ENCODE measurements at regions not wholly inside any gene's neighbourhood (a gene's known extent, or its start where the extent isn't known, plus 50 kb on each side); places are given as distances from the start of the nearest gene placed in this dataset.

DNA sequence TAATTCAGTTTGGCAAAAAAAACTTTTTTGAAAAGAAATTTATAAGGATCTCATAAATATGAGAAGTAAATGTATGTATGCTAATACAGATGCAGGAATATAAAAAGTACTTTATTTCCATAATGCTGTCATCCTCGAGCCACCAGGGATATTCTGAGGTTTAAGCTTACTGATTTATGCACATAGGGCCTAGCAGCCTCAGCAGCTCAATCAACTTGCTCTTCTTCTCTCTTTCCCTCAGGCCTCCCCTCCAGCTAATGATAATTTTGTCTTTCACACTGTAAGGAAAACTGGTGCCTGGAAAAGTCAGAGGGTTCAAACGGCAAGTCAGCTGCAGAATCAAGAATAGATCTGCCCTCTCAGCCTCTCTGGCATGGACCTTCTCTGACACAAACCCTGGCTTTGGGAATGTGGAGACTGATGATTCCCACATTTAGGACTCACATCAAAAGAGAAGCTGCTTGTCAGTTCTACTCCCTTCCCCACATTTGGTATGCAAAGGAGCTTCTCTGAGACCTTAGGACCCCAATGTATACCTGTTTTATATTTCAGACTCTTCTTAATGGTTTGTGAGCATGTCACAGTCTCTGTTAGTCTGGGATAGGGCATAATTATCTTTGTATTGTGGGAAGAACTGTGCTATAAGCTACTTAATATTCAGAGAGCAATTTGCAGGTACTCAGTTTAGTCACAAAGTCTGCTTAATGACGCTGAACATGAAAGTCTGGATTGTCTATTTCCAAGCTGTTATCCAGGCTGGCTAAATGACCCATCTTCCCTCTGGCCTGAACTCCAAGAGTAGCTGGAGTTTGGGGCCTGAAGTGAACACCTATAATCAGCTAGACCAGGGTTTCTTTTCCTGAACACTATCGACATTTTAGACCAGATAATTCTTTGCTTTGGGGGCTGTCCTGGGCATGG is 52.1 kb upstream of the DIPK1A start:
- no peak overlapping the region for H3K4me3 Mint-ChIP-seq
- H3K27me3 Mint-ChIP-seq (ENCODE audit: low read depth), result no peaks in the 10 kb centered on the region
- DNase-seq, result no peak
- no peaks in the 10 kb centered on the region for H3K36me3 Mint-ChIP-seq (ENCODE audit: insufficient read depth in 2 of 2)
- H3K4me1 Mint-ChIP-seq (ENCODE audit: low read depth), result no peaks in the 10 kb centered on the region
- ATAC-seq (replicated peaks in 1 of 2), result no peak
- no peak overlapping the region for H3K27ac Mint-ChIP-seq
- no peaks in the 10 kb centered on the region for H3K9me3 Mint-ChIP-seq

DNA sequence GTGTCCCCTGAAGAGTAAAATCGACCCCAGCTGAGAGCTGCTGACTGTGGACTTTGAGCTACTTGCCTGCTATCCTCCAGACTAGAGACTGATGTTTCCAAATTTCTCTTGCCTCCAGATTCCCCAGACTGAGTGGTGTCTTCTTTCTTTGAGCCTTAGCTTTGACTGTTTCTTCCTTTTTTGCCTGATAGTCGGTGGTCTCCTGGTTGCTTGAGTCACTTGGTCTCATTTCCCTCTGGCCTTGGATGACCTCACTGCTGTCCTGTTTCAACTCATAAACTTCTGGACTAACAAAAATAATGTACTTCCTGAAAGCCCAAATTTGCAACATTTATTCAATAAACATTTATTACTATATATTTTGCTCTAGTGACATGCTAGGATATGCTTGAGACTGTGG is 52.9 kb upstream of the DIPK1A start:
- Mint-ChIP-seq H3K9me3 (no peaks in the 10 kb centered on the region), H3K4me1 (ENCODE audit: low read depth) (no peaks in the 10 kb centered on the region), H3K4me3 (no peak overlapping the region), H3K36me3 (ENCODE audit: insufficient read depth in 2 of 2) (no peaks in the 10 kb centered on the region), H3K27me3 (ENCODE audit: low read depth) (no peaks in the 10 kb centered on the region), H3K27ac (no peak overlapping the region)
- no peak for DNase-seq
- no peak for ATAC-seq (replicated peaks in 1 of 2)

DNA sequence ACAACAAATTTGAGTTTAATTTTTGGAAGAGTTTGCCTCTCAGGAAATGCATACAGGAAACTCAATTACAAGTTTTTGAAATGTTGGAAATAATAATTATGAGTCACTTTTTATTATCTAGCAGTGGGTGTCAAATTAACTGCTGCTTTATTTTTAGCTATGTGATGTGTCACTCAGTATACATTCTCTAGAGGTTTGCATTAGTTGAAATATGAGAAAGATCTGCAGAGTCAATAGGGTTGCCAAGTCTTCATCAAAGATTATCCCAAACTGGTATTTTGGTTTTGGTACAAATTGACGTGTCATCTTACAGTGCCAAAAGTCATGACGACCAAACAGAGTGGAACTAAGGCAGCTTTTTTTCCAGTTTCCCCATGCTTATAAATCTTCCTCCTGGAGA is 54.3 kb upstream of the DIPK1A start:
- Mint-ChIP-seq H3K9me3 (no peaks in the 10 kb centered on the region), H3K4me1 (ENCODE audit: low read depth) (no peaks in the 10 kb centered on the region), H3K27ac (no peak overlapping the region), H3K36me3 (ENCODE audit: insufficient read depth in 2 of 2) (no peaks in the 10 kb centered on the region), H3K27me3 (ENCODE audit: low read depth) (no peaks in the 10 kb centered on the region), H3K4me3 (no peak overlapping the region)
- DNase-seq (no peak), ATAC-seq (replicated peaks in 1 of 2) (no peak)

DNA sequence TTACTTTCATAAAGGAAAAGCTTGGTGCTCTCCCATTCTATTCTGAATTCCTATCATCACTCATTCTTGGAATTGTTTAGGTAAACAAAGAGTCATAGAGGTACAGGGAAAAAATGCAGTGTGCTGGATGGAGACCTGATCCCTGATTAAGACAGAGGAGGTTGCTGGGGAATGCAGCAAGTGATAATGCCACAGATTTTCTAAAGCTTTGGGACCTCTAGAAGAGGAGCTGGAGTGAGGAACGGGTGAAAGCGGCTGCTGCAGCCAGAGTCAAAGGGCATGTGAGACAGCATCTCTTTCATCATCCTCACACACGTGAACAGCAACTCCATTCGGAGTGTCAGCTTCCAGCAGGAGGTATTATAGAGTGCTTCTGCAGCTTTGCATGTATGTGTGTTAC is 54.9 kb upstream of the DIPK1A start:
- Mint-ChIP-seq H3K27ac (no peak overlapping the region), H3K36me3 (ENCODE audit: insufficient read depth in 2 of 2) (no peaks in the 10 kb centered on the region), H3K4me1 (ENCODE audit: low read depth) (no peaks in the 10 kb centered on the region), H3K4me3 (no peak overlapping the region), H3K27me3 (ENCODE audit: low read depth) (no peaks in the 10 kb centered on the region), H3K9me3 (no peaks in the 10 kb centered on the region)
- no peak for ATAC-seq (replicated peaks in 1 of 2)
- DNase-seq, result no peak

DNA sequence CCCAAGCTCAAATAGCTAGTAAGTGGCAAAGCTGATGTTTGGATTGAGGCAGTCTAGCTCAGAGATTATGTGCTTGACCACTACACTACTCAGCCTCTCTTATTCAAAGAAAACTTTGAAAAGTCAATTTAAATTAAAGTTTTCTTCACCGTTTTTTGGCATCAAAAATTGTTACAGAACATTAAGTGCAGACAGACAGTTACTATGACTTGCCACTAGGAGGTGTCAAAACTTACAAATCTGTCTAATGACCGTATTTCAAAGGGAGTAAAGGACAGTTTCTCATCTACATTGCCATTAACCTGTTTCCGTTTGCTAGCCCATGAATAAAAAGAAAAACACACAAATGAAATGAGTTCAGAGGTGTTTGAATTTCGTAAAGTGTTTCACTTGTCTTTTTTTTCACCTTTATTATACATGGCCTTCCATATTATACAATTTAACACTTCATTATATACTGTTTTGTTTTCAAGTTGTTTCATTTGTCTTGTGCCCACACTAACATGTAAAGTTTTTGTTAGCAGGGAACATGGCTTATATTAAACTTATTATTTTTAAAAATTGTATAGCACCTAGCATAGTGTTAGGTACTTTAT is 57.4 kb upstream of the MTF2 start:
- no peak overlapping the region for H3K4me3 Mint-ChIP-seq
- DNase-seq (peak in 1 of 2 donors; percentile 15), ATAC-seq (replicated peaks in 1 of 2) (peak; percentile 71 to 73)
- no peaks in the 10 kb centered on the region for H3K4me1 Mint-ChIP-seq (ENCODE audit: low read depth)
- H3K9me3 Mint-ChIP-seq, result no peaks in the 10 kb centered on the region
- no peaks in the 10 kb centered on the region for H3K27me3 Mint-ChIP-seq (ENCODE audit: low read depth)
- H3K27ac Mint-ChIP-seq, result no peak overlapping the region
- no peaks in the 10 kb centered on the region for H3K36me3 Mint-ChIP-seq (ENCODE audit: insufficient read depth in 2 of 2)

DNA sequence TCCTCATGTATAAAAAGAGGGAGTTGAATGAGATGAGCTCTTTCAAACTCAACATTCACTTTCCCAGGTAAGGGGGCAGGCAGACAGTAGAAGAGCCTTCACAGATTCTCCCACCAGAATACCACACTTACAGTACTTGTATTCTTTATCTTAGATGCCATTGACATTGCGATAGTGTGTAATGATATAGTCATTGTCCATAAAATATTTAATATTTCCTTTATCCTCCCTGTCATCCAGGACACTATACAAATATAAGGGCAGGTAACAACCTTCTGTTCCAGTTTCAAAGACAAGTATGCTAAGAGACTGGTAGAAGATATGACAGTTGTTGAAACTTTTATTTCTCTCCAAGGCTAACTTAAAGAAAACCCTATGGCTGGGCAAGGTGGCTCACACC is 56.5 kb upstream of the MTF2 start:
- no peak for ATAC-seq (replicated peaks in 1 of 2)
- no peaks in the 10 kb centered on the region for H3K27me3 Mint-ChIP-seq (ENCODE audit: low read depth)

DNA sequence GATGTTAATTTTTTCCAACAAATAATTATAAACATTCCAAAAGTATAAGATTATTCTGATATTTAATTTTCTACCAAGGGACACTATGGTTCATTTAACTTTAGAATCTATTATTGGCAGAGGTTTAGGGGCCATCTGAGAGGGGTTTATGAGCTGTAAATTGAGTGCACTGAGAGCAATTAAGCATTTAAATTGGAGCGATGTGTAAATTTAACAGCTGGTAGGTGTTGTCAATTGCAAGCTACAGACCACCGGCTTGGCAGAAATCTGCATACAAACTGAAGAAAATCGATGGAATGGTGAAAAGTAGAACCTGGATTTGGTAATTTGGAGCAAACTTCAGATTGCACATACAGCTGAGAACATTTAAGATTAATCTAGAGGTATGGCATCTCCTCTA is 55.8 kb upstream of the MTF2 start:
- H3K36me3 Mint-ChIP-seq (ENCODE audit: insufficient read depth in 2 of 2), result no peaks in the 10 kb centered on the region
- H3K4me1 Mint-ChIP-seq (ENCODE audit: low read depth), result peaks cover 4% of the 10 kb centered on the region
- no peak for ATAC-seq (replicated peaks in 1 of 2)
- no peak overlapping the region for H3K4me3 Mint-ChIP-seq
- no peak for DNase-seq
- H3K9me3 Mint-ChIP-seq, result no peaks in the 10 kb centered on the region
- H3K27me3 Mint-ChIP-seq (ENCODE audit: low read depth), result peaks cover 5% of the 10 kb centered on the region
- no peak overlapping the region for H3K27ac Mint-ChIP-seq

More for the DNA sequence above, 56.5 kb upstream of the MTF2 start:
- Mint-ChIP-seq H3K36me3 (ENCODE audit: insufficient read depth in 2 of 2) (no peaks in the 10 kb centered on the region), H3K4me3 (no peak overlapping the region), H3K27ac (no peak overlapping the region), H3K9me3 (no peaks in the 10 kb centered on the region), H3K4me1 (ENCODE audit: low read depth) (no peaks in the 10 kb centered on the region)
- DNase-seq, result no peak

DNA sequence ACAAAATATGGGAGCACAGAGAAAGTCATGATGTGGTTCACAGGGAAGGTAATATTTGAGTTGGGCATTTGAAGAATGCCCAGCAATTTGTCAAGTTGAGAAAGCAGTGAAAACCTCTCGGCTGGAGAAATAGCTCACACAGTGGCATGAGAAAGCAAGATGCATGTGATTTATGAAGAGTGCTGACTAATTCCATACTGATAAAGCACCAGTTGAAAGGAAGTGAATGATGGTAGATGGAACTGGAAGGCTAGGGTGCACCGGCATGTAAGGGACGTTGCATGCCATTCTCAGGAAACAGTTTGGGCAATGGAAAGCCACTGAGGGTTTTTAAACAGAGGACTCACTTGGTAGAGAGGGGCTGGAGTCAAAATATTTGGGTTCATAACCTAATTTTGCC is 53.5 kb upstream of the MTF2 start:
- DNase-seq (no peak), ATAC-seq (replicated peaks in 1 of 2) (no peak)
- Mint-ChIP-seq H3K36me3 (ENCODE audit: insufficient read depth in 2 of 2) (no peaks in the 10 kb centered on the region), H3K4me1 (ENCODE audit: low read depth) (peaks cover 23% of the 10 kb centered on the region), H3K27me3 (ENCODE audit: low read depth) (peaks cover 6% of the 10 kb centered on the region), H3K9me3 (no peaks in the 10 kb centered on the region), H3K27ac (no peak overlapping the region), H3K4me3 (no peak overlapping the region)

DNA sequence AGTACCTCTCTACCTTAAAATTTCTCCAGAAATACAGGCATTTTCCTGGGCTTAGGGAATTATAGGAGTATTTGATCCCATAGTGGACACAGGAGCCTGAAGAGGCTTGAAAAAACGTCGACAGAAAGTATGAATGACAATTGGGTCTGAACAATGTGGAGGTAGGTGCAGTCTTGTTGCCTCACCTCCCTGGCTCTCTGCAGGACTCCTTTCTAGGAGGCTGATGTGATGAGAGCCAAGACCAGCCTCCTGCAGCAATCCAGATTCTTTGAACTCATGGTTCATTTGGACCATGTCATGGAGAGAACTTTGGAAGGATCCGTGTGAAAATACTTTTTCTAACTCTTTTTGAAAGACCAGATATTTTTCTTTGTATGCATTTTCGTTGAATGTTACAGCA is 50.5 kb upstream of the MTF2 start:
- H3K9me3 Mint-ChIP-seq, result no peaks in the 10 kb centered on the region
- no peaks in the 10 kb centered on the region for H3K36me3 Mint-ChIP-seq (ENCODE audit: insufficient read depth in 2 of 2)
- H3K4me3 Mint-ChIP-seq, result no peak overlapping the region
- no peak for DNase-seq
- ATAC-seq (replicated peaks in 1 of 2), result no peak
- no peak overlapping the region for H3K27ac Mint-ChIP-seq
- peaks cover 6% of the 10 kb centered on the region for H3K27me3 Mint-ChIP-seq (ENCODE audit: low read depth)
- peaks cover 31% of the 10 kb centered on the region for H3K4me1 Mint-ChIP-seq (ENCODE audit: low read depth)

Data from activated T-cell treated with anti-CD3 and anti-CD28 coated beads, Interleukin-2, amount 50 U/mL, for 72 hours (primary cell).